Ammon's horn (tissue), 1 donor: ENCODE measurements at regions not wholly inside any gene's neighbourhood (a gene's known extent, or its start where the extent isn't known, plus 50 kb on each side); places are given as distances from the start of the nearest gene placed in this dataset.
"Not testable (repeated sequence)": the region's sequence is repeated elsewhere in the genome, so short reads cannot be mapped to it uniquely, and the experiment has no call there.

Experiments used
- DNase-seq: peaks from one replicate; pipeline ENCODE4 v3.0.0-alpha.2; 2016; ENCODE audit warnings: low spot score

DNA sequence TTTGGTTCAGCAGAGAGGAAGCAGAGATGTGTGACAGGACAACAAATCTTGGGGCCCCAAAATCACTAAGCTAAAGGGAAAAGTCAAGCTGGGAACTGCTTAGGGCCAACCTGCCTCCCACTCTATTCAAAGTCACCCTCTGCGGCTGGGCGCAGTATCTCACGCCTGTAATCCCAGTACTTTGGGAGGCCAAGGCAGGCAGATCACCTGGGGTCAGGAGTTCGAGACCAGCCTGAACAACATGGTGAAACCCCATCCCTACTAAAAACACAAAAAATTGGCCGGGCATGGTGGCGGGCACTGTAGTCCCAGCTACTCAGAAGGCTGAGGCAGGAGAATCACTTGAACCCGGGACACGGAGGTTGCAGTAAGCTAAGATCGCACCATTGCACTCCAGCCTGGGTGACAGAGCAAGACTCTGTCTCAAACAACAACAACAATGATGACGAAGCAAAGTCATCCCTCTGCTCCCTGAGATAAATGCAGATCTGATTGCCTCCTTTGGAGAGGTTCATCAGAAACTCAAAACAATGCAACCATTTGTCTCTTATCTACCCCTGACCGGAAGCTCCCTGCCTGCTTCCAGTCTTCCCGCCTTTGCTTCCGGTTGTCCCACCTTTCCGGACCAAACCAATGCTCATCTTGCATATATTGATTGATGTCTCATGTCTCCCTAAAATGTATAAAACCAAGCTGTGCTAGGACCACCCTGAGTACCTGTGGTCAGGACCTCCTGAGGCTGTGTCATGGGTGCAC is 136.4 kb upstream of the AFDN start:
- not testable (repeated sequence) for DNase-seq

- peak; percentile 54 for DNase-seq
Observed at GRCh38 chr6:167690931-167691330, 135.8 kb upstream of the AFDN start.

DNA sequence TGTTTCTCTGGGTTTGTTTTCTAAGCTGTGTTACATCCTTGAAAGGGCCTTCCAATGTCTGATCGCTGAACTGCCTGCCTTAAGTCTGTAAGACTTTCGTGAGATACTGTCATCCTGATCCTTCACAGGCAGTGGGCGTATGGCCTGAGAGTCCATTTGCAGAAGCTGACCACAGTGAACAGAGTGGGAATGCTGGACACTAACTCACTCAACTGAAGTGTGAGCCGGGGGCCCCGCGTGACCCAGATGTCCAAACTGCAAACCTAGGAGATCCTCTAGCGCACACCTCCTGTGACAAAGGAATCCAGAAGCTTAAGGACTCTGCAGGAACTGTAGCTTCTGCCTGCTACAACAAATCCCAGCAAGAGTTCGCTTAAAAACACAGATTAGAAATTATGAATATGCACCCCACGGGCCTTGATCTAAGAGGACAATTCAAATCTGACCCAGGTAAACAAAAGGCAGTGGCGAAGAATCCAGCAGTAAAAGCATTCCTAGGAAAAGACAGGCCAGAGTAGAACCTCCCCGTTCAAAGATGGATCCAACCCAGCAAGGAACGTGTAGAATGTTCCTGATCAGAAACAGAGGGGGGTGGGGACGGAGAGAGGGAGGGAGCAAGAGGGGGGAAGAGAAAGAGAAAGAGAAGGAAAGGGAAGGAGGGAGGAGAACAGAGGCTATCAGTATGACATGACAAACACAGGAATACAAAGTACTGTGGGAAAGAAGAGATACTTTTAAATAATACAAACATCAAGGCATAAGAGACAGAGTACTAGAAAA is 135.0 kb upstream of the AFDN start:
- DNase-seq = no peak

DNA sequence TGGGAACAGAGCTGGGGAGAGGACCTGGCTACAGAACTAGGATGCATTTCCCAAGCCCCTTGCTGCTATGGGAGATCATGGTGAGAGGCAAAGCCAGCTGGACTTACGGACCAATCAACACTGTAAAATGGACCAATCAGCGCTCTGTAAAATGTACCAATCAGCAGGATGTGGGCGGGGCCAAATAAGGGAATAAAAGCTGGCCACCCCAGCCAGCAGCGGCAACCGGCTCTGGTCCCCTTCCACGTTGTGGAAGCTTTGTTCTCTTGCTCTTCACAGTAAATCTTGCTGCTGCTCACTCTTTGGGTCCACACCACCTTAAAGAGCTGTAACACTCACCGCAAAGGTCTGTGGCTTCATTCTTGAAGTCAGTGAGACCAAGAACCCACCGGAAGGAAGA is 133.2 kb upstream of the AFDN start:
- not testable (repeated sequence) for DNase-seq

GRCh38 chr6:167695831-167696230 is 130.9 kb upstream of the AFDN start:
- no peak for DNase-seq

GRCh38 chr6:167696296-167696695 is 130.4 kb upstream of the AFDN start:
- no peak for DNase-seq

DNA sequence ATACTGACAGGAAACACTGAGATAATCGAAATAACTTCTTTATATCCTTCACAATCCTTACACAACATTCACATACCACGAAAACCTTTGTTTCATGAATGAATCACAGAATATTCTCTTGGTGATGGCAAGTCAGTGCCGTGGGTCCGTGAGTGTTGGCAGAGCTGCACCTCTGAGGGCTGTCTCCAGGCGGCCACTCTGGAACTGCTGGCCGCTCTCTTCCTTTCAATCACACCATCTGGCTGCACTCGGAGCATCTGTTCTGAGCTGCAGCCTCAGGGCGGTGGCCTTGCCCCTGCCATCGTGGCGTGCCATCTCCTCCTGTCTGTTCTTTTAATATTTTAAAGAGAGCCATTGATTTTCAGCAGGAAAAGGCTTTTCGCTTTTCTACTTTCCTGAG is 129.4 kb upstream of the AFDN start:
- no peak for DNase-seq

DNA sequence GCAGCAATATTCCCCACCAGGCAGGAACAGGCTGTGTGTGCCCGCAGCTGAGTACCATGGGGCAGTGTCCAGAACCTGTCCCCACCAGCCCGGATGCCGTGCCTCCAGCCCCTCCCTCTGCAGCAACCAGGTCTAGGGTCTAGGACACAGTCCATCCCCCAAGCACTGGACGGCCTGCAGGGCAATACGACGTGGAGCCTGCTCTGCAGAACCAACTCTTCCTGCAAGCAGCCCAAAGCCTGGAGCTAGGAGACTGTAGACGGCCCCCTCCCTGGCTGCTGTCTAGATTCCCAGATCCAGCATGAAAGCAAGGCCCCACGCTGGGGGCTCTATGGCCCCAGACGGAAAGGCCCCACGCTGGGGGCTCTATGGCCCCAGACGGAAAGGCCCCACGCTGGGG is 128.2 kb upstream of the AFDN start:
- DNase-seq = no peak

DNA sequence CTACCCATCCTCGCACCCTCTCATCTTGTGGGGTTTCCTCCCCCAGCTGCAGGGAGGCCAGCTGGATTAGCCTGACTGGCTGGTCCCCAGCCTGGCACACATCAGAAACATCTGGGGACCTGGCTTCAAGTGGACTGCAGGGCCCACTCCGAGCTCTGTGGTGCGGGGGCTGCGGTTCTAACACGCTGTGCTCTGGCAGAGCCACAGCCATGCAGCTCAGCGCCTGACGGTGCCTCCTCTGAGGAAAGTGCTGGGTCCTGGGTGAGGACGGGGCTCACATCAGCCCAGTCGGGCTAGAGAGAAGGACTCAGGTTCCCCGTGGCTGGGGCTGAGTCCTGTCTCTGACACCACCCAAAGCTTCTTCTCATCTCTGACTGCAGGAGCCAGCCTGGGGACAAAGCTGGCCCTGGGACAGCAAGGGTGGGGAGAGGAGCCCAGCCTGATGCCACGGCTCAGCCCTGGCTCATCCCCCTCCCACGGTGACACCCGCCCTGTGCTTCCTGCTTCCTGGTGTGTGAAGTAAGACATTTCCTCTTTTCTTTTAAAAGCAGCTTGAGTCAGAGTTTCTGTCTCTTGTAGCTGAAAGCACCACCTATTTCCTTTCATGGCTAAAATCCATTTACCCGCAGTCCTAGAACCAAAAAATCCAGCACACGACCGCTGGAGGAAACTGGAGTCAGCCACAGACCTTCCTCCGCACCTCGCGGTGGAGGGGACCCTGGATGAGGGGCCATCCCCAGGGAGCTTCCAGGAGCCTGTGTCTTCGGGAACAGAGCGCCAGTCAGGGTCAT is 127.4 kb upstream of the AFDN start:
- DNase-seq = peak; percentile 71

GRCh38 chr6:167700199-167700598 is 126.5 kb upstream of the AFDN start:
- no peak for DNase-seq

DNA sequence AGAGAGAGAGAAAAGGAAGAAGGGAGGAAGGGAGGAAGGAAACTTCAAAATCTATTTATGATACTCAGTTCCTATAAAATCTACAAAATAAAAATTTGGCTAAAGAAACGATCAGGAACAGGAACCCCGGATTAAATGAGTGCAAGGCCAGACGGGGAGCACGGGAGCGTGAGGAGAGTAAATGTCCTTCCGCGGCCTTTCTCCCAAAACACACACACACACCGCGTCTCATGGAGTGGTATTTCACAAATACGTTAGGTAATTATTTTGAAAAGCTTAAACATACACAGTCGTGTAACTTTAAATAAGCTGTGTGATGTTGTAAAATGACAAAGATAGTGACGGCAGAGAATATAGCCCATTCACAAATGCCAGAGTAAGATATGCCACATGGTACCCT is 125.7 kb upstream of the AFDN start:
- DNase-seq = no peak

- DNase-seq = no peak
Observed at GRCh38 chr6:167702241-167702827, 124.4 kb upstream of the AFDN start.

DNA sequence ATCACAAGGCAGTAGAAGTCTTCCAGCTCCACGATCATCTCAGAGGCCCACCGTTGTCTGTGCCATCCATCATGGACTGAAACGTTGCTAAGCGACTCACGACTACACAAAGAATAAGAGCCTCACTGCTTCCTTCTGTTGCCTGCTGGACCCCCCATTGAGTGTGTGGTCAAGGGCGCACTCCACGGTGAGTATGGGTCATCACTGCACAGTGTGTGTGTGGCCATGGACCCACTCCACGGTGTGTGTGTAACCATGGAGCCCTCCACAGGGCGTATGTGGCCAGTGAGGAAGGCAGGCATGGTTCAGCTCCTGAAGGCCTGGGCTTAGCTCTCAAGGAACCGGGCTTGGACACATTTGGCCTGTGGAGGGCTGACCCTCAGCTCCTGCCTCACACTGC is 123.4 kb upstream of the AFDN start:
- no peak for DNase-seq

GRCh38 chr6:167703781-167704180 is 122.9 kb upstream of the AFDN start:
- DNase-seq = no peak

DNA sequence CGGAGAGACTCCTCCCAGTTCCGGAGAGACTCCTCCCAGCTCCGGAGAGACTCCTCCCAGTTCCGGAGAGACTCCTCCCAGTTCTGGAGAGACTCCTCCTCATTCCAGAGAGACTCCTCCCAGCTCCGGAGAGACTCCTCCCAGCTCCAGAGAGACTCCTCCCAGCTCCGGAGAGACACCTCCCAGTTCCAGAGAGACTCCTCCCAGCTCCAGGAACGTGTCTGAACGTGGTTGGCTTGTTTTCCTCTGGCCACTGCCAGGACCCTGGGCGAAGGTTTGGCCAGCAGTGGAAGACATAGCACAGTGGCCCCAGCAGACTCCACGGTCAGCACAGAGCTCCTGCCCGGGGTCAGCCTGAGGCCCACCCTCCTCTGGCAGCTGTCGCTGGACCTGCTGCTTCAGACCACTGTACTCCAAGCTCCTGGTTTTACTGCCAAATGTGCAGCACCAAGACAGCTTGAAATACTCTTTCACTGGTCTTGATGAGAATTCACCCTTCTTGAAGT is 122.3 kb upstream of the AFDN start:
- DNase-seq = no peak

DNA sequence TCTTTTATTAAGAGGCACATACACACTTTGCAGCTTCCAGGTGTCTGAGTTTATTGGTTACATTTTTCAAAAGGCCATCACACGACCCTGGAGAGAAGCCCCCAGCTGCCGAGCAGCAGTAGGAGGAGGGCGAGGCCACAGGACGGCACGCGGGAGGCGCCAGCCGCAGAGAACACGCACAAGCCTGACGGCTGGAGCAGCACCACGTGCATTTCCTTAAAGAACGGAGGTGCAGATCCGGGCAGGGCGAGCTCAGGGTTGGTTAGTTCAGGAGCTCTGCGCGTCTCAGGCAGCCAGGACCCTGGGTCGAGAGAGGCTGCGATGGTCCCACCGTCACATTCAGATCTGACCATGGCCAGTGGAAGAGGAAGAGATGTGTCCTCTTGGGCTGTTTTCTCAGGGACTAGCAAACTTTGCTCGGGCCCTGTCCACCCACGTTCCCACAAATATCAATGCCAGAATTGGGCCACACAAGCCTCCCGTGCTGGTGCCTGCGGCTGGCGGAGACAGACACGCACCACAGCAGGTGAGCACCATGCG is 121.4 kb upstream of the AFDN start:
- no peak for DNase-seq

- DNase-seq = no peak
Observed at GRCh38 chr6:167706313-167707109, 120.2 kb upstream of the AFDN start.

GRCh38 chr6:167707686-167708500 is 118.8 kb upstream of the AFDN start:
- no peak for DNase-seq

DNA sequence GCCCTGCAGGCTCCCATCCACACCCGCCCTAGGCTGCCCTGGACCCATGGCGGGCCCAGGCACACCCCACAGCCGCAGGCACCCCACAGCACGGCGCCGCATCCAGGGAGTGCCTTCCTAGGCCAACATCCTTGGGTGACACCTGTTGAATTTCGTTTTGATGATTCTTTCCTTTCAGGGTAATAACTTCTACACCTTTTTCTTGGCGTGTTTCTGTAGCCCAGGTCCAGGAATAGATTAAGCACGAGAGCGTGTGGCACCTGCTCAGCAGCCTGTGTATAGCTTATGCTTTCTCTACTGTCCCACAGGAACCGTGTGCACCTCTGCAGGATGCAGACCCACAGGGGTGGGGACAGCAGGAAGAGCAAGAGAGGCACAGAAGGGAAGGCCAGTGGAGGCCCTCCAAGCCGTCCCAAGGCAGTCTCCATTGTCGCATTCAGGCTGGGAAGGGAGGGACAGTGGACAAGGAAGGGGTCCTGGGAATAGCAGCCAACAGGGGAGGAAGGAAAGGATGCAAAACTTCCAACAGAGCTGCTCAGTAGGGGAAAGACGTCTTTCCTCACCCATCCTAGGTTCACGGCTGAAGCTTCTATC is 118.1 kb upstream of the AFDN start:
- no peak for DNase-seq

DNA sequence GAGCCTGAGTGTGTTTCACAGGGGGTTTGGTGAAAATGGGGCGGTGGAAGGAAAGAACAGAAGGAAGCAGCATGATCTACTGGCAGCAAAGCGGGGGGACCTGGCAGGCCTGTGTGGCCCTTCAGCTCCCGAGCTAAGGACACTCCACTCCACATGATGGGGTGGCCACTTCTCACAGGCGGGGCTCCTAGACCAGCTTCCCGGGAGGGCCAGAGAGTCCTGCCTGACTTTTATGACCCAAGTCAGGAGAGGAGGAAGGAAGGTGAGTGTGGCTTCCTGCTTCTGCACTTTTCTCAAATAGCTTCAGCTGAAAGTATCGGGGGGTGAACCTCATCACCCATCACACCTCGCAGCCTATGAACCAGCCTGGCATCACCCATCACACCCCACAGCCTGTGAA is 117.5 kb upstream of the AFDN start:
- no peak for DNase-seq
